HG03378 (cell line): ENCODE measurements at regions not wholly inside any gene's neighbourhood (a gene's known extent, or its start where the extent isn't known, plus 50 kb on each side); places are given as distances from the start of the nearest gene placed in this dataset.
"Not testable (repeated sequence)": the region's sequence is repeated elsewhere in the genome, so short reads cannot be mapped to it uniquely, and the experiment has no call there.

ENCODE experiments used
- ATAC-seq: cut with Tn5 transposase; IDR thresholded peaks from one replicate; pipeline ENCODE4 v1.9.1; 2021; ENCODE audit warnings: mild to moderate bottlenecking, moderate library complexity; ENCODE audit not compliant: unreplicated experiment

GRCh38 chr22:47420211-47420610 is 657.8 kb downstream of the TBC1D22A start:
- ATAC-seq: no peak

GRCh38 chr22:47419239-47419638 is 656.8 kb downstream of the TBC1D22A start:
- no peak for ATAC-seq

- no peak for ATAC-seq
Measured at GRCh38 chr22:47417699-47418098, 655.2 kb downstream of the TBC1D22A start.

- ATAC-seq: no peak
Measured at GRCh38 chr22:47411006-47411405, 648.6 kb downstream of the TBC1D22A start.

GRCh38 chr22:47409539-47410275 is 647.3 kb downstream of the TBC1D22A start:
- no peak for ATAC-seq

- no peak for ATAC-seq
Measured at GRCh38 chr22:47408409-47408808, 646.0 kb downstream of the TBC1D22A start.

- ATAC-seq: no peak
Measured at GRCh38 chr22:47407461-47408025, 645.1 kb downstream of the TBC1D22A start.

GRCh38 chr22:47406896-47407295 is 644.4 kb downstream of the TBC1D22A start:
- no peak for ATAC-seq

- ATAC-seq: no peak
Measured at GRCh38 chr22:47406180-47406834, 643.9 kb downstream of the TBC1D22A start.

- not testable (repeated sequence) for ATAC-seq
Measured at GRCh38 chr22:47405222-47405621, 642.8 kb downstream of the TBC1D22A start.

GRCh38 chr22:47402876-47403525 is 640.6 kb downstream of the TBC1D22A start:
- no peak for ATAC-seq

GRCh38 chr22:47401976-47402770 is 639.7 kb downstream of the TBC1D22A start:
- no peak for ATAC-seq

- ATAC-seq: no peak
Measured at GRCh38 chr22:47401592-47401898, 639.1 kb downstream of the TBC1D22A start.

- no peak for ATAC-seq
Measured at GRCh38 chr22:47400701-47401591, 638.5 kb downstream of the TBC1D22A start.

- not testable (repeated sequence) for ATAC-seq
Measured at GRCh38 chr22:47400131-47400530, 637.7 kb downstream of the TBC1D22A start.

- no peak for ATAC-seq
Measured at GRCh38 chr22:47398921-47399790, 636.7 kb downstream of the TBC1D22A start.

- no peak for ATAC-seq
Measured at GRCh38 chr22:47398491-47398890, 636.0 kb downstream of the TBC1D22A start.

GRCh38 chr22:47397673-47398072 is 635.2 kb downstream of the TBC1D22A start:
- ATAC-seq: no peak

- ATAC-seq: no peak
Measured at GRCh38 chr22:47396515-47396914, 634.1 kb downstream of the TBC1D22A start.
